ENCODE measurements at regions not wholly inside any gene's neighbourhood (a gene's known extent, or its start where the extent isn't known, plus 50 kb on each side); places are given as distances from the start of the nearest gene placed in this dataset.

DNA sequence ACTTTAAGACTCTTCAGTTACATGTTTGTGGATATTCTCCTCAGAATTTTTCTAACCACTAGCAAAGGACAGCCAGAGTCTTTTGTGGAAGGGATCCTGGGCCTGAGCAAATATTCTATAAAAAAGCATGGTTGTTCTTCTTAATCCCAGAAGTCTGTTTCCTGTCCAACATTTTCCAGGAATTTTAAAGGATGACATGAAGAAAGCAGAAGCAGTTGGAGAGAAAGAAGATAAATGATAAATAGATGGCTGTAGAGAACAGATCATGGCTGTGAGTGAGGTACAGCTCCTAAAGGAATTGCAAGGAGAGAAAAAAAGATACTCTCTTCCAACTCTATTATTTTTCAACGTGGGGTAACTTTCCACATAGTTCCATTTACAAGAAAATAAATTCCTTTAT is 91.8 kb upstream of the STEAP4 start:
- intact Hi-C loops (cut with micrococcal nuclease): no loop called here
- H3K27me3 Mint-ChIP-seq (ENCODE audit: insufficient read depth, unreplicated experiment): peaks cover 12% of the 10 kb centered on the region
- TF ChIP-seq, protein P1, sequence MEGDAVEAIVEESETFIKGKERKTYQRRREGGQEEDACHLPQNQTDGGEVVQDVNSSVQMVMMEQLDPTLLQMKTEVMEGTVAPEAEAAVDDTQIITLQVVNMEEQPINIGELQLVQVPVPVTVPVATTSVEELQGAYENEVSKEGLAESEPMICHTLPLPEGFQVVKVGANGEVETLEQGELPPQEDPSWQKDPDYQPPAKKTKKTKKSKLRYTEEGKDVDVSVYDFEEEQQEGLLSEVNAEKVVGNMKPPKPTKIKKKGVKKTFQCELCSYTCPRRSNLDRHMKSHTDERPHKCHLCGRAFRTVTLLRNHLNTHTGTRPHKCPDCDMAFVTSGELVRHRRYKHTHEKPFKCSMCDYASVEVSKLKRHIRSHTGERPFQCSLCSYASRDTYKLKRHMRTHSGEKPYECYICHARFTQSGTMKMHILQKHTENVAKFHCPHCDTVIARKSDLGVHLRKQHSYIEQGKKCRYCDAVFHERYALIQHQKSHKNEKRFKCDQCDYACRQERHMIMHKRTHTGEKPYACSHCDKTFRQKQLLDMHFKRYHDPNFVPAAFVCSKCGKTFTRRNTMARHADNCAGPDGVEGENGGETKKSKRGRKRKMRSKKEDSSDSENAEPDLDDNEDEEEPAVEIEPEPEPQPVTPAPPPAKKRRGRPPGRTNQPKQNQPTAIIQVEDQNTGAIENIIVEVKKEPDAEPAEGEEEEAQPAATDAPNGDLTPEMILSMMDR (IDR thresholded peaks at IDR 0.05; ENCODE audit: unreplicated experiment): no peak
- BruUV-seq (replicated peaks): no TSS peak
- ChIA-PET POLR2A (no interaction called here), CTCF (interaction anchor here (0.8 to 1.1 kb wide), 2 partner anchors 10 to 25 kb away, joined by 3 read pairs; no protein-coding TSS in a partner anchor)
- no peaks in the 10 kb centered on the region for H3K36me3 Mint-ChIP-seq (ENCODE audit: insufficient read depth, unreplicated experiment)
- H3K27ac Mint-ChIP-seq (ENCODE audit: low read depth, unreplicated experiment): no peak overlapping the region
- no peak overlapping the region for H3K4me3 Mint-ChIP-seq (ENCODE audit: unreplicated experiment)
- H3K9me3 Mint-ChIP-seq (ENCODE audit: unreplicated experiment): no peaks in the 10 kb centered on the region
- no peak for DNase-seq (ENCODE audit: unreplicated experiment)
- no peaks in the 10 kb centered on the region for H3K4me1 Mint-ChIP-seq (ENCODE audit: insufficient read depth, unreplicated experiment)

DNA sequence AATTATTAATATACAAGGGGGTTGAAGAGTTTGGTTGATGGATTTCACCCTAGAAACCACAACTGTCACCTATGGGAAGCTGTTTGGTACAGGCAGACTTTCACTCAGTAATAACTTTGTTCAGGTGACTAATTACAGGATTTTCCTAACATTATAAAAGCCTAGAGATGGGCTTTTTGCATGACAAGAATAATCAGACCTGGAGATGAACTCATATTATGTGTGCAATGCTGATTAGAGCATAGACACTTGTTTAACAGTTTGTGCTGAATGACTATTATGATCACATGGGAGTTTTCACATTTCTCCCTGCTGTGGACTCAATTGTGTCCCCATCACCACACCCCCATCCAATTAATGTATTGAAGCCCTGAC is 90.2 kb upstream of the STEAP4 start:
- Mint-ChIP-seq H3K36me3 (ENCODE audit: insufficient read depth, unreplicated experiment) (no peaks in the 10 kb centered on the region), H3K4me3 (ENCODE audit: unreplicated experiment) (no peak overlapping the region), H3K27ac (ENCODE audit: low read depth, unreplicated experiment) (no peak overlapping the region), H3K9me3 (ENCODE audit: unreplicated experiment) (no peaks in the 10 kb centered on the region), H3K27me3 (ENCODE audit: insufficient read depth, unreplicated experiment) (peaks cover 27% of the 10 kb centered on the region), H3K4me1 (ENCODE audit: insufficient read depth, unreplicated experiment) (no peaks in the 10 kb centered on the region)
- intact Hi-C loops (cut with micrococcal nuclease): no loop called here
- no peak for DNase-seq (ENCODE audit: unreplicated experiment)
- TF ChIP-seq, protein P1 (IDR thresholded peaks at IDR 0.05; ENCODE audit: unreplicated experiment): no peak
- BruUV-seq (replicated peaks): no TSS peak
- ChIA-PET POLR2A (no interaction called here), CTCF (no interaction called here)

DNA sequence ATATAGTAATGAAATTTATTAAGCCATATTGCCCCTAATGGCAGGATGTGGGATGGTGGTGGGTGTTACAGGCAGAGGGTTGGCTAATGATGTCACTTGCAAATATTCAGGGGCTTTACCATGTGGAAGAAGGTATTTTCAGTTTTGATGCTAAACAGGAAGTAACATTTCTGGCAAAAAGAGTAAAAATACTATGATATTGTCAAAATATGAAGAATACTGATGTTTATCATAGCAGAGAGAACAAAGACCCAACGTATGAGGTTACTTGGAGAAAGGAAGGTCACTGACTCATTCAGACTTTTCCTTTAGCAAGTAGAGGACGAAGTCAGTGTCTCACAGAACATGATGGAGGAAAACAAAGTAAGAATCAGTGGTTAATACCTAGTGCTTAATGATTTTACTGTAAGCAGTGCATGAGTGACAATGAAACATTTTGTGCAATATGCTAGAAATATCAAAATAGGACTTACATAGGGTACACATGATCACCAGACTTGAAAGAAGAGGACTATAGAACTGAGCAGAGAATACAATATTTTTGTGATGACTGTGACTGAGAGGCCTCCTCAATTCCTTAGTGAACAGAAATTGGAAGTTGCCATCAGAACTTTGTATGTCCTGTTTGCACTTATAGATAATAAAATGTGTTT is 89.7 kb upstream of the STEAP4 start:
- Mint-ChIP-seq H3K4me1 (ENCODE audit: insufficient read depth, unreplicated experiment) (no peaks in the 10 kb centered on the region), H3K36me3 (ENCODE audit: insufficient read depth, unreplicated experiment) (no peaks in the 10 kb centered on the region), H3K4me3 (ENCODE audit: unreplicated experiment) (no peak overlapping the region), H3K27me3 (ENCODE audit: insufficient read depth, unreplicated experiment) (peaks cover 33% of the 10 kb centered on the region), H3K27ac (ENCODE audit: low read depth, unreplicated experiment) (no peak overlapping the region), H3K9me3 (ENCODE audit: unreplicated experiment) (no peaks in the 10 kb centered on the region)
- POLR2A ChIA-PET: no interaction called here
- DNase-seq (ENCODE audit: unreplicated experiment): no peak
- intact Hi-C loops (cut with micrococcal nuclease): no loop called here
- TF ChIP-seq, protein P1 (IDR thresholded peaks at IDR 0.05; ENCODE audit: unreplicated experiment): no peak
- BruUV-seq (replicated peaks): no TSS peak
- CTCF ChIA-PET: interaction anchor here (0.8 kb wide), 1 partner anchor 153 kb away, joined by 3 read pairs; no protein-coding TSS in a partner anchor

DNA sequence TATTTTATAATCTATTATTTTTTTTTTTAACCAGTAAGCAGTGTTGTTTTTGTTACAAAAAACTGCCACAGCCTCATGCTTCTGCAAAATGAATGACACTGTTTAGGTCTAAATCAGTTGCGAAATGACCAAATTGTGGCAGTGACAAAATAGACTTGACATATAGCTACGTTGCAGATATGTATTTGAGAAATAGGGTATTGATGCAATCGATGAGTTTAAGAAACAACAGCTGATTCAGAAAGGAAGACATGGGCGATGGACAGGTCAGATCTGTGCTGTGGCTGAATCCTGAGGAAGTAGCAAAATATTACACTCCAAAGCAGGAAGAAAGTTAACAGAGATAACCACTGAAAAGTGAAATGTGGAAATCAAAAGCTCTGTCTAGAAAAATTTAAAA is 89.0 kb upstream of the STEAP4 start:
- H3K4me3 Mint-ChIP-seq (ENCODE audit: unreplicated experiment): no peak overlapping the region
- no peak overlapping the region for H3K27ac Mint-ChIP-seq (ENCODE audit: low read depth, unreplicated experiment)
- ChIA-PET CTCF (interaction anchor here (0.8 kb wide), 1 partner anchor 153 kb away, joined by 3 read pairs; no protein-coding TSS in a partner anchor), POLR2A (no interaction called here)
- H3K9me3 Mint-ChIP-seq (ENCODE audit: unreplicated experiment): no peaks in the 10 kb centered on the region
- no peaks in the 10 kb centered on the region for H3K36me3 Mint-ChIP-seq (ENCODE audit: insufficient read depth, unreplicated experiment)
- intact Hi-C loops (cut with micrococcal nuclease): no loop called here
- no TSS peak for BruUV-seq (replicated peaks)
- H3K4me1 Mint-ChIP-seq (ENCODE audit: insufficient read depth, unreplicated experiment): no peaks in the 10 kb centered on the region
- peaks cover 33% of the 10 kb centered on the region for H3K27me3 Mint-ChIP-seq (ENCODE audit: insufficient read depth, unreplicated experiment)
- TF ChIP-seq, protein P1 (IDR thresholded peaks at IDR 0.05; ENCODE audit: unreplicated experiment): no peak
- no peak for DNase-seq (ENCODE audit: unreplicated experiment)
